SHP77 treated with DMSO at 0.1 percent for 48 hours (cell line): ENCODE measurements at regions not wholly inside any gene's neighbourhood (a gene's known extent, or its start where the extent isn't known, plus 50 kb on each side); places are given as distances from the start of the nearest gene placed in this dataset.
"Not testable (repeated sequence)": the region's sequence is repeated elsewhere in the genome, so short reads cannot be mapped to it uniquely, and the experiment has no call there.

Experiments
- DNase-seq: peaks from one replicate; lab custom pipeline; 2025; lab: John Stamatoyannopoulos, UW

DNA sequence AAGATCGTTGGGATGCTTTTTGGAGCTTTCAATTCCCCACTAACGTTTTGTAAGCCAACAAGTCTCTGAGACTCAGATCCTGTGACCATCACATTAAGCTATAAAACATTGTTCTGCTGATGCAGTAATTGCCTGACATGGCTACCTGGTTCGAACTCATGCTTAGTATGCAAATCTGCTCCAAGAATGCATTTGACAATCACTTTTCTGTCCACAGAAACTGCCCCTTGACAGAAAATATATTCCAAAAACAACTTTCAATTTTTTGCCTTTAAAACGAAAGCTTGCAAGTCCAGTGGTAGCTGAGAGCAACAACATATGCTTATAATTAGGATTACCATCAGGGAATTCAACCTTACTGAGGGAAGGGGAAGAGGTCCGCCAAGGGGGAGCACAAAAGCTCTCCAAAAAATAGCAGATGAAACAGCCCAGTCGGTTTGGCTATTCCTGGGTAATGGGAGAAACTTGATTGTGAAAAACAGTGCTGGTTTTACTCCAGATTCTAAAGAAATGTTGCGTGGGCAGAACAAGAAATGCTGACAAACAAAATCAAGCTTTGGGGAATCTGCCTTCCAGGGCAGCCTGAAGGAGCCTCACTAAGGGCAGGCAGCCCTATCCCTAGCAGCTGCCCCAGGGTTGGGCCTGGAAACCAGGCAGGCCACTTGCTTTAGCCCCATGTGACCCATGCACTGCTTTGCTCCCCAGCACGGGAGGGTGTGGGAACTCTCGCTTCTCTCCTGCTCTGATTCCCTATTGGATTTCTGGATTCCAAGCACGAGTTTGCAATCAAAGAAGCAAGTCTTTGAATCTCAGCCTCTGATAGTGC, 160.7 kb upstream of the LDB2 start:
- DNase-seq: no peak

DNA sequence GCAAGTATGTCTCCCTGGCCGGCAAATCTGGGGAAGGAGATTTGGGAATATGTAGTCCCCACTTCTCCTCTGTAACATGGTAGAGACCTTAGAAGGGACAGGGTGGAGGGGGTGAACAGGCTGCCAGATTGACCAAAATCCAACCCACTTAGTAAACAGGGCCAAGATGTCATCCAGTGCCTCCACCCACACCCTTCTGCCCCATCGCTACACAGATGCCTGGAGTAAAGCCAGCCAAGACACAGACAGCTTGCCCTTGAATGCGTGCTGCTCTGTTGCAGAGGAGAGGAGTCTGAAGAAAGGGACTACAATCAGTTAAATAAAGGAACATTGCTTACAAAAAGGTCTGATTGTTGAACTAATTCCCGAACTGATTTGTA, 160.1 kb upstream of the LDB2 start:
- no peak for DNase-seq

DNA sequence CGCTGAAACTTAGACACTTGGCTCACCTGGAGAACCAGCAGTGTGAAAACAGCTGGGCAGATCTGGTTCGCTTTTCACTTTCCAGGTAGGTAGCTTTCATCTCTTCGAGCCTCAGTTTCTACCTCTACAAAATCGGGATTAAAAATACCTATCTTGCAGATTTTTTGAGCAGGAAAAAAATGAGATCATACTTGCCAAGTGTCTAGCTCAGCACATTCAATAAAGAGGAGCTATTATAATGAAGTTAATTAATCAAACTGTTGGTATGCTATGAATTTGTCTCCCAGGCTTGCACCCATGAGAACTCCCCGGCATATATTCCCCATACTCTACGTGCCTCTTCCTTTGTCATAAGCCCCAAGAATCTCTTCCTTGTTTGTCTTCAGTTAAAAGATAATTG, 158.6 kb upstream of the LDB2 start:
- no peak for DNase-seq

- no peak for DNase-seq
These were observed 157.3 kb upstream of the LDB2 start for GRCh38 chr4:17055788-17056187.

DNA sequence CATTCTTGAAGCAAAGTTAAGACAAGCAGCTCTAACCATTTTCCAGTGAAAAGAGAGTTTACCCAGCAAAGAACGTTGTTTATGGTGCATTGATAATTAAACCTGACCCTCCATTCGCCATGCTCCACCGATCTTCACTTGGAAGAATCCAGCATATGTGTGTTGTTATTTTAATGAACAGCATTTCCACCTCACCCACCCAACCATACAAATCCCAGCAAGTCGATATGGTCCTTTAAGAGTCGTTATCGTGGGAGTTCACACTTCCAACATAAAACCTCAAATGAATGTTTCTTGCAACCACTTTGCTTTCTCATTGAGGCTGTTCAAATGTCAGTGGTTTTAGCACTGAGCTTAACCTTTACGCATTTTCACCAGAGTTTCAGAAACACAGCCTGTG, 147.4 kb upstream of the LDB2 start:
- no peak for DNase-seq

DNA sequence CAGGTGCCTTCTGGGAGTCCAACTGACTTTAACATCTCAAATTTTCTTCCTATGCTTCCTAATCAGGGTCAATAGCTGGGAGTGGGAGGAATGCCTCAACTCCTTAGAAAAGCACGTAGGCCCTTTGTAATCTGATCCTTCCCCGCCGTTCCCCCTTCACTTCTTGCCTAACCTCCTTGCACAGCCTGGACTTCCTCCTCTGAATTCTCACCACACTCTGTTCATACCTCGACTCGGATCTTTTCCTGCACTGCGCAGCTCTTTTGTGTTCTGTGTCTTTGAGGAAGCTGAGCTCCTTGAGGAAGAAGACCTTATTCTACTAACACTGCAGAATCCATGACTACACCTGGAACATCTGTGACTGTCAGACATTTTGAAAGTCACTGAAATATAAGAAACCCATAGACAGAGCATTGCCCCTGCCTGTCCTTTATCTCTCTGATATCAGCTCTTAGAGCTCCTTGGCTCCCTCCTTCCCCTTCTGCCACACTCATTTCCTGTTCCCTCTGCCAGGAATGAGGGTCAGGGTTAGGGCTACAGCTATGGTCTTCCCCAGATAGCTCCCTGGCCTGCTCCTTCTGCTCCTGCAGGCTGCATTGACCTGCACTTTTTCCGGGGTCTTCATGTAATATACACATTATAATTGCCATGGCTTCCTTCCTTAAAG, 140.2 kb upstream of the LDB2 start:
- DNase-seq: no peak

DNA sequence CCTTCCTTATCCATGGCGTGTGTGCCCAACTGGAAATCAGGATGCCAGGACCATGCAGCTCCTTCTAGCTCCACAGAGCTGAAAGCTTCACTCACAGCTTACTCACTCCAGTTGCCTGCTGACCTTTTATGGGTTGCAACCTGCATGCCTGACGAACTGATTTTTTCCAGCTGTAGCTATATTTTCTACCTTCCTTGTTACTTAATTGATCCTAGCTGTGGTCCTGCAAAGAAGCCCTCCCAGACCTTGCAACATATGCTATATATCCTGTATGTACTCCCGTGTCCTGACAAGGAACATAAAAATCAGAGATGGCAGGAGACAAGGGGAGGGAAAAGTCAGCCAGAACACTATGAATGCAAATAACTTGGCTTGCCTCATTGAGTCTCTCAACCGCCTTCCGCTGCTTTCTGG, 135.3 kb upstream of the LDB2 start:
- DNase-seq: no peak

- no peak for DNase-seq
These were observed 134.8 kb upstream of the LDB2 start for GRCh38 chr4:17033025-17033767.

DNA sequence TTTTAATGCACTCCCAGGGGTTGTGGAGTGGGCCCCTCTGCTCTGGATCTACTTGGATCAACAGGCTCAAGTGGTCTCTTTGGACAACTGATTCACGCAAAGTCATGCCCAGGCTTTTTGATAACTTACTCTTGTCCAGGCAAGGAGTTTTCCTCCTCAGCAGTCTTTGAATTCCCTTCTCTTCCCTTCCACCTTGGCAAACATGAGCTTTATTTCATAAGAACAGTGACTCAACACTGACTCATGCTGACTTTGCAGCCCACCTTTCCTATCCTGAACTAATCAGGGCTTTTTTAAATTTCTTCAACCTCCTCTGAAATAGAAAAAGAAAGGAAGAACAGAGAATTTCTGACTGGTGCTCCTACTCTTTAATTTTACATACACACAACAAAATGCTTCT, 132.1 kb upstream of the LDB2 start:
- DNase-seq: no peak

GRCh38 chr4:17029964-17030363, 131.5 kb upstream of the LDB2 start:
- DNase-seq: no peak

- DNase-seq: no peak
These were observed 131.0 kb upstream of the LDB2 start for GRCh38 chr4:17029432-17029831.

DNA sequence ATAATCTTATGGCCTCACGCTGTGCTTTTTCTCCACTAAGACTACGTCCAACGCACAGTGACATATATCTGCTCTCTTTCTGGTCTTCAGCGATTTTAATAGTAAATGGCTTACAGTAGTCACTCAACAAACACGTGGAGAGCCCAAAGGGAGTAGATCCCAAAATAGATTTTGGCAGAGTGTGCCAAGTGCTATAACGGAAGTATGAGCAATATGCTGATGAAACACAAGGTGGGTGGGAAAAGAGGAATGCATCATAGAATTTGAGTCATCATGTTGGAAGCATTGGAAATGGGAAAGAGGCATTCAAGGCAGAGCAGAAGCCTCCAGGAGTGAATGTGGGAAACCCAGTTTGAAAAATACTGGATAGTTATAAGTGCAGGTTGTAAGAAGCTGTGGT, 129.1 kb upstream of the LDB2 start:
- DNase-seq: no peak

GRCh38 chr4:17024425-17024824, 126.0 kb upstream of the LDB2 start:
- no peak for DNase-seq

GRCh38 chr4:17020901-17021300, 122.5 kb upstream of the LDB2 start:
- no peak for DNase-seq

DNA sequence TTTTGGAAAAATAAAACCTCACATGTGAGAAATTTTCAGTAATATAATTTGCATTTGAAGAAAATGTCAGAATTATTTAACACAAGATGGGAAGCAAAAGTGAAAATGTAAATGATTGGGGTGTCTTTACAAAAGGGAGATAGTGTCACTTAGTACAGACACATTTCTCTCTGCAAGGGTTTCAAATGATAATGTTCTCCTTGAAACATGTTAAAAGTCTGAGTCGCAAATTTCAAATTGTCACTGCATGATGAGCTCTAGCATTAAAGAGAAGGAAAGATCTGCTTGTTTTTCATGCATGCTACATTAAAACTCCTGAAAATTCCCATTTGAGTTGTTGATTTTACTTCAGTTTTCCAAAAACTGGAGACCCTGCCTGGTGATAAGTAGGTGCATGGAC, 122.0 kb upstream of the LDB2 start:
- DNase-seq: no peak

GRCh38 chr4:17018621-17019020, 120.2 kb upstream of the LDB2 start:
- DNase-seq: not testable (repeated sequence)

DNA sequence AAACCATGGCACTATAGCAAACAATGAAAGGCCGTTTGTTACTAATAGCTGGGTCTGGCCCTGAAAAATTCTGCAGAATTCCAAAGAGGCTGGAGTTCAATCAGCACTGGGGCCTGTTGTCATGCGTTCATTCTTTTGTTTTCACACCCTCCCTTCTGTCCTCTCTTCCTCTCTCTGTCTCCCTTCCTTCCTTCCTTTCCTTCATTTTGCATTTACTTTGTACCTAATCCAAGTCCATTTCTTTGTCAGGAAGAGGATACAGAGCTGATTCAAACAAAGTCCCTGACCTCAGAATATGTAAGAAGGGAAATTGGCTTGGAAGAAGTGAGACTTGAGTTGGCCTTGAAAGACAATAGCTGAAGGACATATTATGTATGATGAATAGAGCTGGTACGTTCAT, 119.6 kb upstream of the LDB2 start:
- no peak for DNase-seq

DNA sequence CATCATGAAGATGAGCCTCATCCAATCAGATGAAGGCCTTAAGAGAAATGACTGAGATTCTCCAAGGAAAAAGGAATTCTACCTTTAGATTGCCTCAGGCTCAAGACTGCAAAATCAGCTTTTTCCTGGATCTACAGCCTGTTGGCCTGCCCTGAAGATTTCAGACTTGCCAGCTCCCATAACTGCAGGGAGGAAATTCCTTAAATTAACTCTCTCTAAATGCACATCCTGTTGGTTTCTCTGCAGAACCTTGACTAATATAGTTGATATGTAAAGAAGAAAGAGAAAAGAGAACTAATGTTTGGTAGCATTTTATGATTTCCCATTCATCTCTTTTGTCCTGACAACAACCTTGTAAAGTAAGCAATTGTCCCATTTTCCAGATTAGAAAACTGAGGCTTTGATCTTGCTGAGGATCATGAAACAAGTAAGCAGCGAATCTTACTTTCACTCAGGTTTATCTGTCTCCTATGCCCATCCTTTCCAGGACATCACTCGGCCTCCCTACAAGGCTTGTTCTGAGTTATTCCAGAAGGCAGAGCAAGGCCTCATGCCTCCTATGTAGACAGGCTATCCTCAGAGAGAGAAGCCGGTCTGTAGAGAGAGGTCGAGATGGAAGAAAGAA, 115.0 kb upstream of the LDB2 start:
- no peak for DNase-seq

GRCh38 chr4:17012451-17012850, 114.0 kb upstream of the LDB2 start:
- no peak for DNase-seq

- no peak for DNase-seq
These were observed 112.1 kb upstream of the LDB2 start for GRCh38 chr4:17010426-17011087.

- no peak for DNase-seq
These were observed 111.5 kb upstream of the LDB2 start for GRCh38 chr4:17009871-17010367.

GRCh38 chr4:17008834-17009345, 110.4 kb upstream of the LDB2 start:
- DNase-seq: no peak
